Ureter (tissue), 1 donor: ENCODE measurements at regions not wholly inside any gene's neighbourhood (a gene's known extent, or its start where the extent isn't known, plus 50 kb on each side); places are given as distances from the start of the nearest gene placed in this dataset.

Experiments used
- DNase-seq: peaks from one replicate; pipeline ENCODE4 v3.0.0-alpha.2; 2020; ENCODE audit warnings: low spot score
- donor health status: DM: yes; HTN: yes; CAD: no.

GRCh38 chr1:47574451-47575165 lies 136.8 kb downstream of the FOXD2 start:
- DNase-seq: no peak

- no peak for DNase-seq
These were observed 138.3 kb downstream of the FOXD2 start for GRCh38 chr1:47575855-47576757.

- no peak for DNase-seq
These were observed 138.9 kb downstream of the FOXD2 start for GRCh38 chr1:47576758-47577115.

- DNase-seq: no peak
These were observed 139.6 kb downstream of the FOXD2 start for GRCh38 chr1:47577303-47578025.

GRCh38 chr1:47578026-47578720 lies 140.3 kb downstream of the FOXD2 start:
- DNase-seq: peak; percentile 59

GRCh38 chr1:47578721-47579419 lies 141.0 kb downstream of the FOXD2 start:
- DNase-seq: no peak

GRCh38 chr1:47579809-47580208 lies 142.0 kb downstream of the FOXD2 start:
- no peak for DNase-seq

- no peak for DNase-seq
These were observed 142.7 kb downstream of the FOXD2 start for GRCh38 chr1:47580451-47580995.

- DNase-seq: peak; percentile 23
These were observed 145.2 kb downstream of the FOXD2 start for GRCh38 chr1:47582891-47583608.

GRCh38 chr1:47584249-47584648 lies 146.4 kb downstream of the FOXD2 start:
- peak; percentile 47 for DNase-seq

- DNase-seq: peak; percentile 12
These were observed 147.5 kb downstream of the FOXD2 start for GRCh38 chr1:47585141-47585902.

- DNase-seq: peak; percentile 35
These were observed 150.2 kb downstream of the FOXD2 start for GRCh38 chr1:47587891-47588582.

GRCh38 chr1:47590523-47591225 lies 152.8 kb downstream of the FOXD2 start:
- DNase-seq: no peak

GRCh38 chr1:47591801-47592200 lies 154.0 kb downstream of the FOXD2 start:
- no peak for DNase-seq

- no peak for DNase-seq
These were observed 154.6 kb downstream of the FOXD2 start for GRCh38 chr1:47592296-47593012.

- no peak for DNase-seq
These were observed 155.2 kb downstream of the FOXD2 start for GRCh38 chr1:47593013-47593568.
